ENCODE measurements at regions not wholly inside any gene's neighbourhood (a gene's known extent, or its start where the extent isn't known, plus 50 kb on each side); places are given as distances from the start of the nearest gene placed in this dataset.

DNA sequence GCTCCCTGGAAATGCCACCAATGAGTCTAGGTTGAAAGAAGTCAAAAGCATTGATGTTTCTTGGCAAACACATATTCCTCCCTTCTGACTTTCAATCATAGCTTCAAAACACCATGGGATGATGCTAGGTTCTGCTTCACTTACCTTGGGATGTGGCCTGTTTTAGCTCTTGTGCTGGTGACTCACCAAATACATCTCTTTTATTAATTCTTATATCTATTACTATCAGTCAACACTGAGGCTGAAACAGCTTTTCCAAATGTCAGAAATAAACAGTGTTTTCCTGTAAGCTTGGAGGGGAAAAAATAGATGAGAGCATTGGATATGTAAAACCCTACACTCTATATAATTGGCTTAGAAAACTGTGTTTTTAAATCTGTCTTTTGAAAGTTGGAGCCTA is 245.4 kb upstream of the NREP start:
- Histone ChIP-seq H3K4me1 (ENCODE audit: insufficient read depth, low read length) (no peaks in the 10 kb centered on the region), H3K27ac (ENCODE audit: low read depth in 1 of 2, low read length in 2 of 2) (no peak overlapping the region), H3K36me3 (ENCODE audit: insufficient read depth, low read length) (no peaks in the 10 kb centered on the region), H3K4me3 (ENCODE audit: low read length) (no peak overlapping the region), H3K27me3 (ENCODE audit: control insufficient read depth in 1 of 2, insufficient read depth in 2 of 2, low read length in 2 of 2) (no peaks in the 10 kb centered on the region), H3K9me3 (ENCODE audit: control insufficient read depth in 1 of 2, insufficient read depth in 1 of 2, low read length in 2 of 2) (no peaks in the 10 kb centered on the region)
- DNase-seq (no peak), ATAC-seq (ENCODE audit: poor library complexity) (no peak)
- no peaks in the 10 kb centered on the region for H3K9me3 Mint-ChIP-seq
- no peaks in the 10 kb centered on the region for H3K4me1 Mint-ChIP-seq (ENCODE audit: low read depth)
- ChIA-PET POLR2A (no interaction called here), CTCF (no interaction called here)
- H3K36me3 Mint-ChIP-seq (ENCODE audit: low read depth), result no peaks in the 10 kb centered on the region
- no peaks in the 10 kb centered on the region for H3K27me3 Mint-ChIP-seq
- H3K4me3 Mint-ChIP-seq, result no peak overlapping the region
- intact Hi-C loops (cut with DNase I, micrococcal nuclease), result no loop called here
- TF ChIP-seq, protein P1, sequence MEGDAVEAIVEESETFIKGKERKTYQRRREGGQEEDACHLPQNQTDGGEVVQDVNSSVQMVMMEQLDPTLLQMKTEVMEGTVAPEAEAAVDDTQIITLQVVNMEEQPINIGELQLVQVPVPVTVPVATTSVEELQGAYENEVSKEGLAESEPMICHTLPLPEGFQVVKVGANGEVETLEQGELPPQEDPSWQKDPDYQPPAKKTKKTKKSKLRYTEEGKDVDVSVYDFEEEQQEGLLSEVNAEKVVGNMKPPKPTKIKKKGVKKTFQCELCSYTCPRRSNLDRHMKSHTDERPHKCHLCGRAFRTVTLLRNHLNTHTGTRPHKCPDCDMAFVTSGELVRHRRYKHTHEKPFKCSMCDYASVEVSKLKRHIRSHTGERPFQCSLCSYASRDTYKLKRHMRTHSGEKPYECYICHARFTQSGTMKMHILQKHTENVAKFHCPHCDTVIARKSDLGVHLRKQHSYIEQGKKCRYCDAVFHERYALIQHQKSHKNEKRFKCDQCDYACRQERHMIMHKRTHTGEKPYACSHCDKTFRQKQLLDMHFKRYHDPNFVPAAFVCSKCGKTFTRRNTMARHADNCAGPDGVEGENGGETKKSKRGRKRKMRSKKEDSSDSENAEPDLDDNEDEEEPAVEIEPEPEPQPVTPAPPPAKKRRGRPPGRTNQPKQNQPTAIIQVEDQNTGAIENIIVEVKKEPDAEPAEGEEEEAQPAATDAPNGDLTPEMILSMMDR (IDR thresholded peaks at IDR 0.05), result no peak
- H3K27ac Mint-ChIP-seq, result no peak overlapping the region

- no peaks in the 10 kb centered on the region for H3K36me3 ChIP-seq (ENCODE audit: insufficient read depth, low read length)
- Mint-ChIP-seq H3K9me3 (no peaks in the 10 kb centered on the region), H3K27me3 (peaks cover 6% of the 10 kb centered on the region), H3K4me3 (no peak overlapping the region), H3K4me1 (ENCODE audit: low read depth) (no peaks in the 10 kb centered on the region), H3K27ac (no peak overlapping the region), H3K36me3 (ENCODE audit: low read depth) (no peaks in the 10 kb centered on the region)
- no peaks in the 10 kb centered on the region for H3K4me1 ChIP-seq (ENCODE audit: insufficient read depth, low read length)
- DNase-seq, result no peak
- TF ChIP-seq, protein P1 (IDR thresholded peaks at IDR 0.05), result no peak
- no peaks in the 10 kb centered on the region for H3K27me3 ChIP-seq (ENCODE audit: control insufficient read depth in 1 of 2, insufficient read depth in 2 of 2, low read length in 2 of 2)
- no peak overlapping the region for H3K27ac ChIP-seq (ENCODE audit: low read depth in 1 of 2, low read length in 2 of 2)
- POLR2A ChIA-PET, result no interaction called here
- H3K4me3 ChIP-seq (ENCODE audit: low read length), result no peak overlapping the region
- CTCF ChIA-PET, result no interaction called here
- no peak for ATAC-seq (ENCODE audit: poor library complexity)
- no peaks in the 10 kb centered on the region for H3K9me3 ChIP-seq (ENCODE audit: control insufficient read depth in 1 of 2, insufficient read depth in 1 of 2, low read length in 2 of 2)
- intact Hi-C loops (cut with DNase I, micrococcal nuclease), result no loop called here
Measured at GRCh38 chr5:111999286-111999685, 242.3 kb upstream of the NREP start.

GRCh38 chr5:111998871-111999270 is 241.9 kb upstream of the NREP start:
- H3K27ac Mint-ChIP-seq, result no peak overlapping the region
- H3K9me3 Mint-ChIP-seq, result no peaks in the 10 kb centered on the region
- H3K4me3 ChIP-seq (ENCODE audit: low read length), result no peak overlapping the region
- H3K4me3 Mint-ChIP-seq, result no peak overlapping the region
- intact Hi-C loops (cut with DNase I, micrococcal nuclease), result no loop called here
- DNase-seq, result no peak
- no peaks in the 10 kb centered on the region for H3K4me1 ChIP-seq (ENCODE audit: insufficient read depth, low read length)
- peaks cover 7% of the 10 kb centered on the region for H3K27me3 Mint-ChIP-seq
- TF ChIP-seq, protein P1 (IDR thresholded peaks at IDR 0.05), result no peak
- no peak for ATAC-seq (ENCODE audit: poor library complexity)
- H3K36me3 Mint-ChIP-seq (ENCODE audit: low read depth), result no peaks in the 10 kb centered on the region
- H3K9me3 ChIP-seq (ENCODE audit: control insufficient read depth in 1 of 2, insufficient read depth in 1 of 2, low read length in 2 of 2), result no peaks in the 10 kb centered on the region
- H3K4me1 Mint-ChIP-seq (ENCODE audit: low read depth), result no peaks in the 10 kb centered on the region
- CTCF ChIA-PET, result no interaction called here
- H3K36me3 ChIP-seq (ENCODE audit: insufficient read depth, low read length), result no peaks in the 10 kb centered on the region
- no peaks in the 10 kb centered on the region for H3K27me3 ChIP-seq (ENCODE audit: control insufficient read depth in 1 of 2, insufficient read depth in 2 of 2, low read length in 2 of 2)
- POLR2A ChIA-PET, result no interaction called here
- no peak overlapping the region for H3K27ac ChIP-seq (ENCODE audit: low read depth in 1 of 2, low read length in 2 of 2)

Measured in CD4-positive, alpha-beta T cell (primary cell).